ENCODE measurements at regions not wholly inside any gene's neighbourhood (a gene's known extent, or its start where the extent isn't known, plus 50 kb on each side); places are given as distances from the start of the nearest gene placed in this dataset.

- DNase-seq (ENCODE audit: extremely low read depth, low read depth): no peak
Measured at GRCh38 chr10:117078168-117078837, 59.8 kb downstream of the VAX1 start.

GRCh38 chr10:117075064-117075463 is 63.0 kb downstream of the VAX1 start:
- DNase-seq (ENCODE audit: extremely low read depth, low read depth): peak; percentile 33

- peak; percentile 15 for DNase-seq (ENCODE audit: extremely low read depth, low read depth)
Measured at GRCh38 chr10:117074621-117075020, 63.4 kb downstream of the VAX1 start.

GRCh38 chr10:117071286-117072050 is 66.5 kb upstream of the SHTN1 start:
- DNase-seq (ENCODE audit: extremely low read depth, low read depth): no peak

Data from NCI-H460 (cell line).